ENCODE measurements at regions not wholly inside any gene's neighbourhood (a gene's known extent, or its start where the extent isn't known, plus 50 kb on each side); places are given as distances from the start of the nearest gene placed in this dataset.

GRCh38 chr5:40406741-40407211, 272.9 kb upstream of the PTGER4 start:
- no peaks in the 10 kb centered on the region for H3K27me3 ChIP-seq (ENCODE audit: control insufficient read depth in 3 of 3, insufficient read depth in 3 of 3, low read length in 2 of 3)
- no peak overlapping the region for H3K9ac ChIP-seq (ENCODE audit: insufficient read depth in 1 of 2, low read length in 2 of 2)
- H3K27ac ChIP-seq (ENCODE audit: low read depth in 1 of 2, low read length in 1 of 2): peak overlapping the region; percentile 45 to 87
- 47 to 57% methylated on average over 6 of the region's 6 CpGs for WGBS, 2 donors
- peaks cover 0 to 1% (median 0%) of the 10 kb centered on the region in 4 donors for H3K9me3 ChIP-seq (ENCODE audit: control insufficient read depth in 4 of 4, insufficient read depth in 3 of 4, low read length in 3 of 4)
- H3K36me3 ChIP-seq (ENCODE audit: control insufficient read depth in 4 of 4, insufficient read depth in 4 of 4, low read length in 4 of 4): no peaks in the 10 kb centered on the region
- H3K4me1 ChIP-seq (ENCODE audit: control insufficient read depth in 5 of 5, insufficient read depth in 5 of 5, low read length in 5 of 5): peaks cover 0 to 42% (median 10%) of the 10 kb centered on the region in 5 donors
- ATAC-seq (ENCODE audit: insufficient read depth, low FRiP score): no peak
- TF ChIP-seq CTCF (IDR thresholded peaks at IDR 0.05; ENCODE audit: control extremely low read depth, extremely low read depth): no peak
- peak in 1 of 3 donors; percentile 37 for DNase-seq
- H3K4me3 ChIP-seq: no peak overlapping the region

GRCh38 chr5:40405996-40406740, 273.5 kb upstream of the PTGER4 start:
- TF ChIP-seq CTCF (IDR thresholded peaks at IDR 0.05; ENCODE audit: control extremely low read depth, extremely low read depth): no peak
- no peaks in the 10 kb centered on the region for H3K36me3 ChIP-seq (ENCODE audit: control insufficient read depth in 4 of 4, insufficient read depth in 4 of 4, low read length in 4 of 4)
- no peaks in the 10 kb centered on the region for H3K9me3 ChIP-seq (ENCODE audit: control insufficient read depth in 4 of 4, insufficient read depth in 3 of 4, low read length in 3 of 4)
- ATAC-seq (ENCODE audit: insufficient read depth, low FRiP score) (no peak), DNase-seq (peak in 2 of 3 donors; percentile 77 to 78)
- H3K4me1 ChIP-seq (ENCODE audit: control insufficient read depth in 5 of 5, insufficient read depth in 5 of 5, low read length in 5 of 5): peaks cover 0 to 39% (median 6%) of the 10 kb centered on the region in 5 donors
- peak overlapping the region; percentile 45 to 78 for H3K27ac ChIP-seq (ENCODE audit: low read depth in 1 of 2, low read length in 1 of 2)
- 50 to 60% methylated on average over 5 of the region's 5 CpGs for WGBS, 2 donors
- no peaks in the 10 kb centered on the region for H3K27me3 ChIP-seq (ENCODE audit: control insufficient read depth in 3 of 3, insufficient read depth in 3 of 3, low read length in 2 of 3)
- H3K9ac ChIP-seq (ENCODE audit: insufficient read depth in 1 of 2, low read length in 2 of 2): no peak overlapping the region
- no peak overlapping the region for H3K4me3 ChIP-seq

- H3K9ac ChIP-seq (ENCODE audit: insufficient read depth in 1 of 2, low read length in 2 of 2): no peak overlapping the region
- ATAC-seq (ENCODE audit: insufficient read depth, low FRiP score): peak; percentile 42
- H3K27ac ChIP-seq (ENCODE audit: low read depth in 1 of 2, low read length in 1 of 2): no peak overlapping the region
- H3K27me3 ChIP-seq (ENCODE audit: control insufficient read depth in 3 of 3, insufficient read depth in 3 of 3, low read length in 2 of 3): no peaks in the 10 kb centered on the region
- no peak for TF ChIP-seq CTCF (IDR thresholded peaks at IDR 0.05; ENCODE audit: control extremely low read depth, extremely low read depth)
- WGBS, 2 donors: 31 to 34% methylated on average over 2 of the region's 2 CpGs
- no peaks in the 10 kb centered on the region for H3K9me3 ChIP-seq (ENCODE audit: control insufficient read depth in 4 of 4, insufficient read depth in 3 of 4, low read length in 3 of 4)
- DNase-seq: peak in 1 of 3 donors; percentile 20
- H3K4me1 ChIP-seq (ENCODE audit: control insufficient read depth in 5 of 5, insufficient read depth in 5 of 5, low read length in 5 of 5): peaks cover 0 to 30% (median 2%) of the 10 kb centered on the region in 5 donors
- no peaks in the 10 kb centered on the region for H3K36me3 ChIP-seq (ENCODE audit: control insufficient read depth in 4 of 4, insufficient read depth in 4 of 4, low read length in 4 of 4)
- no peak overlapping the region for H3K4me3 ChIP-seq
Observed at GRCh38 chr5:40405230-40405629, 274.5 kb upstream of the PTGER4 start.
